B cell (primary cell): ENCODE measurements at regions not wholly inside any gene's neighbourhood (a gene's known extent, or its start where the extent isn't known, plus 50 kb on each side); places are given as distances from the start of the nearest gene placed in this dataset.

ENCODE experiments used
- ATAC-seq: fragments of 200-7000 bp; cut with Tn5 transposase; one replicate; pipeline ENCODE4 v1.10.0; 2021; ENCODE audit warnings: low read depth, mild to moderate bottlenecking, moderate number of reproducible peaks, moderate library complexity
- CTCF ChIA-PET: fragments of 350-600 bp; sonication (Branson Sonifier 250); formaldehyde crosslinking; loops from one replicate; lab custom pipeline; 2021; ENCODE audit warnings: antibody characterized with exemption, inconsistent platforms; lab: Charles Lee
- POLR2A ChIA-PET: fragments of 350-600 bp; sonication (Branson Sonifier 250); formaldehyde crosslinking; loops from one replicate; lab custom pipeline; 2021; ENCODE audit warnings: antibody characterized with exemption; lab: Charles Lee
- DNase-seq: peaks from one replicate; pipeline ENCODE4 v3.0.0; 2013
- H2AFZ ChIP-seq: 2 replicates; pipeline ENCODE4 v1.6.1; 2012; ENCODE audit warnings: mild to moderate bottlenecking, low read depth, low read length; ENCODE audit not compliant: insufficient read depth, poor library complexity, severe bottlenecking
- H3K27ac ChIP-seq, 2 donors: 1 replicate in 1 of 2; 2 replicates in 1 of 2; pipeline ENCODE4 v1.5.1; 2012 to 2013; ENCODE audit warnings: low read length in 2 of 2, mild to moderate bottlenecking in 2 of 2, moderate library complexity in 1 of 2
- H3K27me3 ChIP-seq, 4 experiments: fragments of 200-600 bp in 1 of 4; sonication (generic) in 1 of 4; replicated peaks in 1 of 4; 1 replicate in 2 of 4; 2 replicates in 2 of 4; pipeline versions ENCODE4 v1.6.1 to v1.7.0; 2013 to 2016; ENCODE audit warnings: low read length in 3 of 4, mild to moderate bottlenecking in 2 of 4, mixed read lengths in 1 of 4, moderate library complexity in 1 of 4; ENCODE audit not compliant: insufficient read depth in 4 of 4, control insufficient read depth in 3 of 4; ENCODE audit errors: control extremely low read depth in 1 of 4
- H3K36me3 ChIP-seq, 2 experiments: replicated peaks in 1 of 2; 1 replicate in 1 of 2; 2 replicates in 1 of 2; pipeline versions ENCODE4 v1.6.1 to v1.7.1; 2013; ENCODE audit warnings: low read length in 1 of 2; ENCODE audit not compliant: insufficient read depth in 2 of 2, control insufficient read depth in 1 of 2; ENCODE audit errors: control extremely low read depth in 1 of 2, extremely low read depth in 1 of 2
- H3K4me1 ChIP-seq, 2 donors: fragments of 200-600 bp in 1 of 2; sonication (generic) in 1 of 2; 1 replicate in 1 of 2; 2 replicates in 1 of 2; pipeline versions ENCODE4 v1.5.1 to v1.6.1; 2013 to 2017; ENCODE audit warnings: low read length in 2 of 2; ENCODE audit not compliant: control insufficient read depth in 2 of 2, insufficient read depth in 2 of 2
- H3K4me2 ChIP-seq: replicated peaks from 2 replicates; pipeline ENCODE3; 2012; ENCODE audit warnings: mild to moderate bottlenecking, low read depth, low read length; ENCODE audit not compliant: poor library complexity, severe bottlenecking
- H3K4me3 ChIP-seq, 5 experiments: fragments of 200-600 bp in 1 of 5; sonication (generic) in 1 of 5; 1 replicate in 3 of 5; 2 replicates in 2 of 5; pipeline versions ENCODE4 v1.5.1 to v1.7.0; 2011 to 2016; ENCODE audit warnings: low read length in 4 of 5, mild to moderate bottlenecking in 4 of 5, low read depth in 2 of 5, control low read depth in 1 of 5, moderate library complexity in 1 of 5; ENCODE audit not compliant: insufficient read depth in 1 of 5; ENCODE audit errors: control extremely low read depth in 1 of 5, extremely low read depth in 1 of 5
- H3K79me2 ChIP-seq: fragments of 200-600 bp; sonication (generic); one replicate; pipeline ENCODE4 v1.6.0; 2016; ENCODE audit warnings: low read length; ENCODE audit not compliant: control insufficient read depth, insufficient read depth
- H3K9ac ChIP-seq: fragments of 200-600 bp; sonication (generic); 2 replicates; pipeline ENCODE4 v1.6.1; 2017; ENCODE audit warnings: mild to moderate bottlenecking, low read length, moderate library complexity
- H3K9me3 ChIP-seq, 3 donors: one replicate each; pipeline versions ENCODE4 v1.6.1 to v1.7.1; 2013; ENCODE audit warnings: low read length in 2 of 3; ENCODE audit not compliant: control insufficient read depth in 2 of 3, insufficient read depth in 1 of 3; ENCODE audit errors: control extremely low read depth in 1 of 3
- H4K20me1 ChIP-seq: 2 replicates; pipeline ENCODE4 v1.6.0; 2012; ENCODE audit warnings: mild to moderate bottlenecking, low read length; ENCODE audit not compliant: insufficient read depth, control insufficient read depth, poor library complexity, severe bottlenecking
- H3K27ac Mint-ChIP-seq: one replicate; pipeline ENCODE4 v1.8.0; 2021; ENCODE audit warnings: mixed read lengths
- H3K27me3 Mint-ChIP-seq: one replicate; pipeline ENCODE4 v1.8.0; 2021; ENCODE audit warnings: mixed read lengths
- H3K4me1 Mint-ChIP-seq: one replicate; pipeline ENCODE4 v1.8.0; 2021; ENCODE audit warnings: mixed read lengths
- H3K4me3 Mint-ChIP-seq: one replicate; pipeline ENCODE4 v1.8.0; 2021; ENCODE audit warnings: mixed read lengths
- H3K9me3 Mint-ChIP-seq: one replicate; pipeline ENCODE4 v1.8.0; 2022; ENCODE audit warnings: mixed read lengths; ENCODE audit not compliant: insufficient read depth
- CTCF ChIP-seq: fragments of 200-600 bp; IDR thresholded peaks from one replicate; pipeline ENCODE4 v1.8.0; 2022; ENCODE audit warnings: antibody characterized with exemption, mild to moderate bottlenecking
- EZH2 ChIP-seq: IDR thresholded peaks from 2 replicates; pipeline ENCODE4 v1.6.1; 2012; ENCODE audit warnings: borderline replicate concordance, low read depth, mild to moderate bottlenecking, moderate library complexity, low read length; ENCODE audit not compliant: insufficient read depth, poor library complexity, severe bottlenecking
- WGBS: methylation state at CpG from one replicate; pipeline ENCODE4 v1.1.5; 2013; ENCODE audit warnings: missing lambda C conversion rate; ENCODE audit not compliant: insufficient coverage; 5-methylcytosine and 5-hydroxymethylcytosine counted together
- intact Hi-C: fragments of 100-400 bp; cut with micrococcal nuclease; formaldehyde crosslinking; loops from one replicate; pipeline ENCODE4 v1.10.0; 2022

GRCh38 chr6:119499797-119500196, 150.2 kb upstream of the MAN1A1 start:
- Histone ChIP-seq H3K4me3 (no peak overlapping the region), H3K4me1 (no peaks in the 10 kb centered on the region), H3K27me3 (no peaks in the 10 kb centered on the region), H3K79me2 (no peaks in the 10 kb centered on the region), H3K4me2 (no peak overlapping the region), H3K36me3 (no peaks in the 10 kb centered on the region), H3K9me3 (no peaks in the 10 kb centered on the region), H4K20me1 (no peaks in the 10 kb centered on the region), H3K27ac (no peak overlapping the region), H2AFZ (no peak overlapping the region), H3K9ac (no peak overlapping the region)
- no peak for DNase-seq
- peaks cover 5% of the 10 kb centered on the region for H3K4me1 Mint-ChIP-seq
- no peak overlapping the region for H3K27ac Mint-ChIP-seq
- WGBS, result no CpG with 5 or more reads among the region's 1 CpG
- peaks cover 3% of the 10 kb centered on the region for H3K9me3 Mint-ChIP-seq
- TF ChIP-seq CTCF, result no peak
- no peak for TF ChIP-seq EZH2
- H3K4me3 Mint-ChIP-seq, result no peak overlapping the region
- H3K27me3 Mint-ChIP-seq, result no peaks in the 10 kb centered on the region
- POLR2A ChIA-PET, result no interaction called here
- intact Hi-C loops, result no loop called here
- ATAC-seq, result no peak
- CTCF ChIA-PET, result no interaction called here

- DNase-seq (no peak), ATAC-seq (no peak)
- Mint-ChIP-seq H3K27ac (no peak overlapping the region), H3K4me1 (peaks cover 5% of the 10 kb centered on the region), H3K9me3 (peaks cover 3% of the 10 kb centered on the region), H3K27me3 (no peaks in the 10 kb centered on the region), H3K4me3 (no peak overlapping the region)
- TF ChIP-seq EZH2 (no peak), CTCF (no peak)
- Histone ChIP-seq H3K27me3 (no peaks in the 10 kb centered on the region), H3K79me2 (no peaks in the 10 kb centered on the region), H4K20me1 (no peaks in the 10 kb centered on the region), H3K36me3 (no peaks in the 10 kb centered on the region), H2AFZ (no peak overlapping the region), H3K9me3 (no peaks in the 10 kb centered on the region), H3K4me3 (no peak overlapping the region), H3K4me1 (no peaks in the 10 kb centered on the region), H3K4me2 (no peak overlapping the region), H3K9ac (no peak overlapping the region), H3K27ac (no peak overlapping the region)
- ChIA-PET POLR2A (no interaction called here), CTCF (no interaction called here)
- 92% methylated on average over 2 of the region's 3 CpGs for WGBS
- intact Hi-C loops, result no loop called here
Observed at GRCh38 chr6:119497988-119498727, 148.6 kb upstream of the MAN1A1 start.
